Thyroid gland (tissue), 4 donors: ENCODE measurements at regions not wholly inside any gene's neighbourhood (a gene's known extent, or its start where the extent isn't known, plus 50 kb on each side); places are given as distances from the start of the nearest gene placed in this dataset.
"Not testable (repeated sequence)": the region's sequence is repeated elsewhere in the genome, so short reads cannot be mapped to it uniquely, and the experiment has no call there.

Source experiments
- DNase-seq, 2 donors: peaks; one replicate each; pipeline ENCODE4 v3.0.0-alpha.2; 2019
- H3K27ac ChIP-seq, 3 donors: fragments of 200-600 bp; sonication (generic); 1 replicate in 2 of 3; 2 replicates in 1 of 3; pipeline ENCODE4 v1.5.1; 2016 to 2019; ENCODE audit warnings: mild to moderate bottlenecking in 1 of 3, moderate library complexity in 1 of 3
- H3K27me3 ChIP-seq: fragments of 200-600 bp; sonication (generic); one replicate; pipeline ENCODE4 v1.5.1; 2019
- H3K36me3 ChIP-seq, 2 donors: fragments of 200-600 bp; sonication (generic); one replicate each; pipeline ENCODE4 v1.5.1; 2016 to 2019
- H3K4me1 ChIP-seq, 2 donors: fragments of 200-600 bp; sonication (generic); one replicate each; pipeline ENCODE4 v1.5.1; 2017 to 2019
- H3K4me3 ChIP-seq, 3 donors: fragments of 200-600 bp; sonication (generic); replicated peaks in 1 of 3; 1 replicate in 2 of 3; 2 replicates in 1 of 3; pipeline ENCODE4 v1.5.1; 2016; ENCODE audit warnings: mild to moderate bottlenecking in 1 of 3
- H3K9me3 ChIP-seq: fragments of 200-600 bp; sonication (generic); one replicate; pipeline ENCODE4 v1.5.1; 2017
- POLR2A ChIP-seq, 2 donors: fragments of 450-650 bp; IDR thresholded peaks; one replicate each; pipeline ENCODE4 v1.6.1; 2017; ENCODE audit warnings: antibody characterized with exemption in 2 of 2, mild to moderate bottlenecking in 2 of 2, moderate library complexity in 1 of 2
- WGBS, 2 donors: methylation state at CpG; one replicate each; pipeline ENCODE4 v1.1.5; 2017; 5-methylcytosine and 5-hydroxymethylcytosine counted together
- intact Hi-C: fragments of 100-400 bp; cut with DNase I; formaldehyde crosslinking; loops from one replicate; pipeline ENCODE4 v1.15.1; 2023
- TF ChIP-seq, protein P1 (sequence below), 6 experiments: fragments of 200-600 bp in 3 of 6; fragments of 450-650 bp in 3 of 6; sonication (generic) in 3 of 6; IDR thresholded peaks; one replicate each; pipeline ENCODE4 v1.5.1; 2016 to 2019; ENCODE audit warnings: antibody characterized with exemption in 6 of 6, mild to moderate bottlenecking in 2 of 6, inconsistent platforms in 1 of 6, moderate library complexity in 1 of 6

DNA sequence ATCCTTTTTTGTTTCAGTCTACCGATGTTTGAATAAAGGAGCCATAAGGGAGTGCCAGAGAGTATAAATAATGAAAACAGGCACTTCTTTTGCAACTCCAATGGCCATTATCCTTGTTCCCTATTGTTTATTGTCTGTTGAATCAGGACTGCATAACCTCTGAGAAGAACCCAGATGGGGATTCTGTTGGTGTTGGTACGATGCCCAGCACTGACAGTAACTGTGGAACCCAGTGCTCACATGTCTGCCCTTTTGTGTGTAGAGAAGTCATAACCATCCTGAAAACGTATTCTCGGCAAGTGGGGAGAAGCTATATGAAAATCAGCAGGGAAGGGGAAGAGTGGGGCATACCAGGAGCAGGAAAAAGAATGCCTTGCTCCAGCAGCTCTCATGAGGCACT is 195.1 kb upstream of the EDNRA start:
- intact Hi-C loops = no loop called here
- 91 to 92% methylated on average over 4 of the region's 4 CpGs for WGBS, 2 donors
- Histone ChIP-seq H3K27me3 (no peaks in the 10 kb centered on the region), H3K27ac (no peak overlapping the region), H3K4me3 (no peak overlapping the region), H3K4me1 (no peaks in the 10 kb centered on the region), H3K36me3 (no peaks in the 10 kb centered on the region), H3K9me3 (no peaks in the 10 kb centered on the region)
- no peak for DNase-seq
- TF ChIP-seq, protein P1, sequence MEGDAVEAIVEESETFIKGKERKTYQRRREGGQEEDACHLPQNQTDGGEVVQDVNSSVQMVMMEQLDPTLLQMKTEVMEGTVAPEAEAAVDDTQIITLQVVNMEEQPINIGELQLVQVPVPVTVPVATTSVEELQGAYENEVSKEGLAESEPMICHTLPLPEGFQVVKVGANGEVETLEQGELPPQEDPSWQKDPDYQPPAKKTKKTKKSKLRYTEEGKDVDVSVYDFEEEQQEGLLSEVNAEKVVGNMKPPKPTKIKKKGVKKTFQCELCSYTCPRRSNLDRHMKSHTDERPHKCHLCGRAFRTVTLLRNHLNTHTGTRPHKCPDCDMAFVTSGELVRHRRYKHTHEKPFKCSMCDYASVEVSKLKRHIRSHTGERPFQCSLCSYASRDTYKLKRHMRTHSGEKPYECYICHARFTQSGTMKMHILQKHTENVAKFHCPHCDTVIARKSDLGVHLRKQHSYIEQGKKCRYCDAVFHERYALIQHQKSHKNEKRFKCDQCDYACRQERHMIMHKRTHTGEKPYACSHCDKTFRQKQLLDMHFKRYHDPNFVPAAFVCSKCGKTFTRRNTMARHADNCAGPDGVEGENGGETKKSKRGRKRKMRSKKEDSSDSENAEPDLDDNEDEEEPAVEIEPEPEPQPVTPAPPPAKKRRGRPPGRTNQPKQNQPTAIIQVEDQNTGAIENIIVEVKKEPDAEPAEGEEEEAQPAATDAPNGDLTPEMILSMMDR (IDR thresholded peaks at IDR 0.05) = no peak
- no peak for TF ChIP-seq POLR2A (IDR thresholded peaks at IDR 0.05)

DNA sequence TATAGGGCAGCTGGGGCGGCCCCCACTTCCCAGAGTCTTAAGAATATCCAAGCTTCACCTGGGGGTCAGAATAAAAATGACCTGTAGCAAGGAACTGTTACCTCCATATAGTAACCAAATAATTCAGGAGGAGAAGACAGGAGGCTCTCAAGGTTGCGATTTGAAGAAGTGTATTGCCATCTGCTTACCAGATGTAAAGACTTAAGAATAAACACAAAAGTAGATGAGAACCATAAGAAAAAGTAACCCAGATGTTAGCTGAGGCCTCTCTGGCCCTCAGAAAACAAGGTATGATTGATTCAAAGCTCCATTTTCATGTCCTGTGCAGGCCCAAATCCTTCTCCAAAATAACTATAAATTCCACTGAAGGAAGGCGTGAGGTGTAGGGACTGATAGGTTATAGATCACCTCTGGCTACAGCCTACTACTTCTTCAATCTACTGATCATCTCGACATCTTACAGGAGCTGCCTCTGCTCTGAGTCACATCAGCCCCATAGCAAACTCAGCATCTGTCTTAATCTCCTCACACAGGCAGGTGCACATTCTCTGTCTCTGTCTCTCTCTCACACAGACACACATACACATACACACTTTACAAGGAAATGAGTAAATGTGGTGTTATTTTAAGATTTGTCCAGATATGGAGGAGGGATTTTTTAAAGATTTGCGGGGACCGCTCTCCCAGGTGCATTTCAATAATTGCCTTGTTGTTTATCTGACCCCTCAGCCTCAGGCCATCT is 193.9 kb upstream of the EDNRA start:
- Histone ChIP-seq H3K27me3 (no peaks in the 10 kb centered on the region), H3K9me3 (no peaks in the 10 kb centered on the region), H3K36me3 (no peaks in the 10 kb centered on the region), H3K4me3 (no peak overlapping the region), H3K4me1 (no peaks in the 10 kb centered on the region), H3K27ac (no peak overlapping the region)
- DNase-seq = no peak
- WGBS, 2 donors = 93 to 95% methylated on average over 6 of the region's 6 CpGs
- intact Hi-C loops = no loop called here
- no peak for TF ChIP-seq POLR2A (IDR thresholded peaks at IDR 0.05)
- TF ChIP-seq, protein P1 (IDR thresholded peaks at IDR 0.05) = no peak

DNA sequence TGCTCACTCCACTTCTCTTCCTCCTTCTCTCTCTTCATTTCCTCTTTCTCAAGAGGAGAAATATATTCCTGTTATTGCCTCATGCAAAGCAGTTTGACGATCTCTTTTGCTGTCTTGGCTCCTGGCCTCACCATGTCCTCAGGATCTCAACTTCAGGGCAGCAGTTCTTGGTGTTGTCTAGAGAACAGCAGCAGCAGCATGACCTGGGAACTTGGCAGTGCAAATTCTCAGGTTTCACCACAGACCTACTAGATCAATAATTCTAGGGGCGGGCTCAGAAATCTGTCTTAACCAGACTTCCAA is 193.4 kb upstream of the EDNRA start:
- H3K9me3 ChIP-seq = no peaks in the 10 kb centered on the region
- no peaks in the 10 kb centered on the region for H3K27me3 ChIP-seq
- DNase-seq = no peak
- TF ChIP-seq, protein P1 (IDR thresholded peaks at IDR 0.05) = no peak
- TF ChIP-seq POLR2A (IDR thresholded peaks at IDR 0.05) = no peak
- no peak overlapping the region for H3K4me3 ChIP-seq
- WGBS, 2 donors = 56 to 59% methylated on average over 2 of the region's 2 CpGs
- H3K4me1 ChIP-seq = no peaks in the 10 kb centered on the region
- intact Hi-C loops = no loop called here
- H3K27ac ChIP-seq = no peak overlapping the region
- H3K36me3 ChIP-seq = no peaks in the 10 kb centered on the region

DNA sequence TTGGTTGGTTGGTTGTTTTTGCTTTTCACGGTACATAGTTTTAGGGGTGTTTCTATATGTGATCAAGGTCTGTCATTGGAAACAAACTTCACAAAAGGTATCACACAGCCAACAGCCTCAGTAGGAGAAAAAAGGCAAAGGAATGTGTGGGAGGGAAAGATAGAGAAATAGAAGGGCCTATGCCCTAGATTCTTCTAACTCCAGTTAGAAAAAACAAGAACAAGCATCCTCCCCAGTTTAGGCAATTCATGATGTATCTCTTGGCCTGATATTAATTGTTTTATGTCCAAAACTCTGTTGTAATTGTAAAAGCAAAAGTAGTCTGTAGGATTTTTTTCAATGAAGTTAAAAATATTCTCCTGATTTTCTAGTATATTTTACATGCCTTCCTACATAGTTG is 192.4 kb upstream of the EDNRA start:
- no peak overlapping the region for H3K4me3 ChIP-seq
- no peaks in the 10 kb centered on the region for H3K36me3 ChIP-seq
- WGBS, 2 donors = 98% methylated on average over 1 of the region's 1 CpG
- DNase-seq = no peak
- no peaks in the 10 kb centered on the region for H3K27me3 ChIP-seq
- no peak overlapping the region for H3K27ac ChIP-seq
- no peaks in the 10 kb centered on the region for H3K9me3 ChIP-seq
- TF ChIP-seq POLR2A (IDR thresholded peaks at IDR 0.05) = no peak
- TF ChIP-seq, protein P1 (IDR thresholded peaks at IDR 0.05) = no peak
- intact Hi-C loops = no loop called here
- H3K4me1 ChIP-seq = no peaks in the 10 kb centered on the region

DNA sequence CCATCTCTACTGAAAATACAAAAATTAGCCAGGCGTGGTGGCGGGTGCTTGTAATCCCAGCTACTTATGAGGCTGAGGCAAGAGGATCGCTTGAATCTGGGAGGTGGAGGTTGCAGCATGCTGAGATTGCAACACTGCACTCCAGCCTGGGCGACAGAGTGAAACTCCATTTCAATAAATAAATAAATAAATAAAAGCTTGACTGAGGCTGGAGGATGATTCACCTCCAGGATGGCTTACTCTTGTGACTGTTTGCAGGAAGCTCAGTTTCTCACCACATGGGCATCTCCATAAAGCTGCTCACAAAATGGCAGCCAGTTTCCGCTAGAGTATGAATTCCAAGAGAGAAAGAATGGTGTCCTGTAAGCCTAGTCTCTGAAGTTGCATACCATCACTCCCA is 191.7 kb upstream of the EDNRA start:
- Histone ChIP-seq H3K9me3 (no peaks in the 10 kb centered on the region), H3K4me1 (no peaks in the 10 kb centered on the region), H3K27ac (no peak overlapping the region), H3K27me3 (no peaks in the 10 kb centered on the region), H3K36me3 (no peaks in the 10 kb centered on the region), H3K4me3 (no peak overlapping the region)
- WGBS, 2 donors = 93 to 95% methylated on average over 5 of the region's 5 CpGs
- DNase-seq = no peak
- TF ChIP-seq, protein P1 (IDR thresholded peaks at IDR 0.05) = no peak
- TF ChIP-seq POLR2A (IDR thresholded peaks at IDR 0.05) = no peak
- intact Hi-C loops = no loop called here

DNA sequence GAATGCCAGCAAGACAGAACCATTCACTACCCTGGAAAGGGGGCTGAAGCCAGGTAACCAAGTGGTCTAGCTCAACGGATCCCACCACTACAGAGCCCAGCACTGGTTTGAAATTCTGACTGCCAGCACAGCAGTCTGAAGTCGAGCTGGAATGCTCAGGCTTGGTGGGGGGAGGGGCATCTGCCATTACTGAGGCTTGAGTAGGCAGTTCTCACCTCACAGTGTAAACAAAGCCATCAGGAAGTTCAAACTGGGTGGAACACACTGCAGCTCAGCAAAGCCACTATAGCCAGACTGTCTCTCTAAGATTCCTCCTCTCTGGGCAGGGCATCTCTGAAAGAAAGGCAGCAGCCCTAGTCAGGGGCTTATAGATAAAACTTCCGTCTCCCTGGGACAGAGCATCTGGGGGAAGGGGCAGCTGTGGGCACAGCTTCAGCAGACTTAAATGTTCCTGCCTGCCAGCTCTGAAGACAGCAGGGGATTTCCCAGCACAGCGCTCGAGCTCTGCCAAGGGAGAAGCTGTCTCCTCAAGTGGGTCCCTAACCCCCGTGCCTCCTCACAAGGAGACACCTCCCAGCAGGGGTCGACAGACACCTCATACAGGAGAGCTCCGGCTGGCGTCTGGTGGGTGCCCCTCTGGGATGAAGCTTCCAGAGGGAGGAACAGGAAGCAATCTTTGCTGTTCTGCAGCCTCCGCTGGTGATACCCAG is 188.1 kb upstream of the EDNRA start:
- H3K4me1 ChIP-seq, H3K27ac ChIP-seq, H3K27me3 ChIP-seq, DNase-seq, H3K36me3 ChIP-seq, H3K9me3 ChIP-seq, intact Hi-C loops, H3K4me3 ChIP-seq: not testable (repeated sequence)
- WGBS, 2 donors = 74 to 86% methylated on average over 6 to 9 of the region's 10 CpGs

DNA sequence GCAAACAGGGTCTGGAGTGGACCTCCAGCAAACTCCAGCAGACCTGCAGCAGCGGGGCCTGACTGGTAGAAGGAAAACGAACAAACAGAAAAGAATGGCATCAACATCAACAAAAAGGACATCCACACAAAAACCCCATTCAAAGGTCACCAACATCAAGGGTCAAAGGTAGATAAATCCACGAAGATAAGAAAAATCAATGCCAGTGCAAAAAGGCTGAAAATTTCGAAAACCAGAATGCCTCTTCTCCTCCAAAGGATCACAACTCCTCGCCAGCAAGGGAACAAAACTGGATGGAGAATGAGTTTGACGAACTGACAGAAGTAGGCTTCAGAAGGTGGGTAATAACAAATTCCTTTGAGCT is 187.6 kb upstream of the EDNRA start:
- H3K4me3 ChIP-seq, H3K27me3 ChIP-seq, DNase-seq, intact Hi-C loops, H3K36me3 ChIP-seq, H3K4me1 ChIP-seq, H3K9me3 ChIP-seq, H3K27ac ChIP-seq: not testable (repeated sequence)
- WGBS, 2 donors = 94 to 95% methylated on average over 6 of the region's 6 CpGs
